GM23248 (cell line): ENCODE measurements at regions not wholly inside any gene's neighbourhood (a gene's known extent, or its start where the extent isn't known, plus 50 kb on each side); places are given as distances from the start of the nearest gene placed in this dataset.

Experiments used
- DNase-seq: peaks from one replicate; pipeline ENCODE4 v3.0.0-alpha.2; 2015
- H2AFZ ChIP-seq: fragments of 200-600 bp; sonication (generic); 2 replicates; pipeline ENCODE4 v1.6.1; 2016; ENCODE audit warnings: antibody characterized with exemption
- H3F3A ChIP-seq: fragments of 200-600 bp; sonication (generic); 2 replicates; pipeline ENCODE4 v1.6.1; 2016; ENCODE audit warnings: mild to moderate bottlenecking, antibody characterized with exemption, mixed run types; ENCODE audit not compliant: insufficient read depth
- H3K27ac ChIP-seq: fragments of 200-600 bp; sonication (generic); 2 replicates; pipeline ENCODE4 v1.5.1; 2016; ENCODE audit warnings: mild to moderate bottlenecking
- H3K27me3 ChIP-seq: fragments of 200-600 bp; sonication (generic); replicated peaks from 2 replicates; pipeline ENCODE4 v1.6.1; 2016; ENCODE audit warnings: mild to moderate bottlenecking; ENCODE audit not compliant: insufficient read depth
- H3K36me3 ChIP-seq: fragments of 200-600 bp; sonication (generic); 2 replicates; pipeline ENCODE4 v1.6.1; 2016; ENCODE audit warnings: low read depth, mild to moderate bottlenecking
- H3K4me1 ChIP-seq: fragments of 200-600 bp; sonication (generic); 2 replicates; pipeline ENCODE4 v1.6.1; 2016; ENCODE audit warnings: mild to moderate bottlenecking; ENCODE audit not compliant: insufficient read depth
- H3K4me2 ChIP-seq: fragments of 200-600 bp; sonication (generic); one replicate; pipeline ENCODE4 v1.6.1; 2016; ENCODE audit warnings: mild to moderate bottlenecking; ENCODE audit not compliant: unreplicated experiment
- H3K4me3 ChIP-seq: fragments of 200-600 bp; sonication (generic); 2 replicates; pipeline ENCODE4 v1.5.1; 2016; ENCODE audit warnings: mild to moderate bottlenecking
- H3K79me2 ChIP-seq: fragments of 200-600 bp; sonication (generic); 2 replicates; pipeline ENCODE4 v1.6.1; 2016; ENCODE audit warnings: mild to moderate bottlenecking; ENCODE audit not compliant: insufficient read depth
- H3K9ac ChIP-seq: fragments of 200-600 bp; sonication (generic); 2 replicates; pipeline ENCODE4 v1.6.1; 2016; ENCODE audit warnings: mild to moderate bottlenecking
- H3K9me2 ChIP-seq: fragments of 200-600 bp; sonication (generic); 2 replicates; pipeline ENCODE4 v1.6.1; 2016; ENCODE audit warnings: mixed run types, mild to moderate bottlenecking, moderate library complexity; ENCODE audit not compliant: insufficient read depth
- H3K9me3 ChIP-seq: fragments of 200-600 bp; sonication (generic); one replicate; pipeline ENCODE4 v1.6.1; 2017; ENCODE audit warnings: low read depth
- H4K20me1 ChIP-seq: fragments of 200-600 bp; sonication (generic); 2 replicates; pipeline ENCODE4 v1.6.0; 2016; ENCODE audit not compliant: insufficient read depth
- EZH2 ChIP-seq: fragments of 200-600 bp; sonication (generic); IDR thresholded peaks from 2 replicates; pipeline ENCODE4 v1.6.1; 2018; ENCODE audit warnings: antibody characterized with exemption, mild to moderate bottlenecking; ENCODE audit not compliant: insufficient read depth, poor library complexity, severe bottlenecking
- EZH2phosphoT487 ChIP-seq: fragments of 200-600 bp; sonication (generic); IDR thresholded peaks from 2 replicates; pipeline ENCODE4 v1.6.1; 2018; ENCODE audit warnings: antibody characterized with exemption, moderate library complexity, mild to moderate bottlenecking, low read depth; ENCODE audit not compliant: insufficient read depth
- WGBS, 2 experiments: methylation state at CpG; one replicate each; pipeline ENCODE4 v1.1.6; 2015 to 2017; ENCODE audit warnings: low lambda C conversion rate in 2 of 2, low coverage in 1 of 2; ENCODE audit errors: missing lambda C conversion rate in 2 of 2; 5-methylcytosine and 5-hydroxymethylcytosine counted together
- in situ Hi-C: fragments of 300-500 bp; cut with MboI; formaldehyde crosslinking; loops from 2 replicates; pipeline ENCODE4 v1.15.0; 2020

DNA sequence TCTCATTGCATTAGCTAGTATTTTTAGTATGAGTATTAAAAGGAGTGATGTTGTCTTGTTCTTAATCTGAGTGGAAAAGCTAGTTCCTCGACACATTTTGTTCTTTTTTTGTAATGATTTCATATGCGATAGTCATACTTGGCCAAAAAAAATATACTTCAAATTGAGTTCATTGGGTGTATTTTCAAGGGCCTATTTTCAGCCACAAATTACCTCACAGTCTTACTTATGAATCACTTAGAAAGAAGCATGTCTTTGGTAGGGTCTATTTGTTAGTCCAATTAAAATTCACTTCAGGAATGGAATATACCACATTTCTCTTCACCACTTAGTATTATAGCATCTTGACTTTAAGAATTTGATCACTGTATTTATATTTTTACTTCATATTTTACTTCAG is 337.2 kb downstream of the CDH11 start:
- 36 to 39% methylated on average over 2 of the region's 2 CpGs for WGBS, 2 experiments
- Histone ChIP-seq H2AFZ (no peak overlapping the region), H3K4me3 (no peak overlapping the region), H3K9me2 (no peaks in the 10 kb centered on the region), H3F3A (no peaks in the 10 kb centered on the region), H3K9me3 (no peaks in the 10 kb centered on the region), H4K20me1 (no peaks in the 10 kb centered on the region), H3K36me3 (no peaks in the 10 kb centered on the region), H3K4me1 (no peaks in the 10 kb centered on the region), H3K27ac (no peak overlapping the region), H3K4me2 (no peak overlapping the region), H3K9ac (no peak overlapping the region), H3K79me2 (no peaks in the 10 kb centered on the region), H3K27me3 (no peaks in the 10 kb centered on the region)
- TF ChIP-seq EZH2 (no peak), EZH2phosphoT487 (no peak)
- DNase-seq = no peak
- in situ Hi-C loops = no loop called here

DNA sequence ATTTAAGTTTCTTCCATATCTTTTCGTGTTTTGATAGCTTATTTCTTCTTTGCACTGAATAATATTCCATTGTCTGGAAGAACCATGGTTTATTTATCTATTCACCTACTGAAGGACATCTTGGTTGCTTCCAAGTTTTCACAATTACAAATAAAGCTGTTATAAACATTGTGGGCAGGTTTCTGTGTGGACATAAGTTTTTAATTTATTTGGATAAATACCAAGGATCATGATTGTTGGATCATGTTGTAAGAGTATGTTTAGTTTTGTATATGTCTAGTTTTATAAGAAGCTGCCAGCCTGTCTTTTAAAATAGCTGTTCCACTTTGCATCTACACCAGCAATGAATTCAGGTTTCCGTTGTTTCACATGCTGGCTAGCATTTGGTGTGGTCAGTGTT is 339.4 kb downstream of the CDH11 start:
- Histone ChIP-seq H3K4me2 (no peak overlapping the region), H3K9me2 (no peaks in the 10 kb centered on the region), H3K9ac (no peak overlapping the region), H4K20me1 (no peaks in the 10 kb centered on the region), H3K4me1 (no peaks in the 10 kb centered on the region), H3K9me3 (no peaks in the 10 kb centered on the region), H3K27me3 (no peaks in the 10 kb centered on the region), H3F3A (no peaks in the 10 kb centered on the region), H3K27ac (no peak overlapping the region), H2AFZ (no peak overlapping the region), H3K36me3 (no peaks in the 10 kb centered on the region), H3K79me2 (no peaks in the 10 kb centered on the region), H3K4me3 (no peak overlapping the region)
- in situ Hi-C loops = no loop called here
- no peak for DNase-seq
- TF ChIP-seq EZH2phosphoT487 = no peak
- TF ChIP-seq EZH2 = no peak
- 76 to 79% methylated on average over 2 of the region's 2 CpGs for WGBS, 2 experiments

DNA sequence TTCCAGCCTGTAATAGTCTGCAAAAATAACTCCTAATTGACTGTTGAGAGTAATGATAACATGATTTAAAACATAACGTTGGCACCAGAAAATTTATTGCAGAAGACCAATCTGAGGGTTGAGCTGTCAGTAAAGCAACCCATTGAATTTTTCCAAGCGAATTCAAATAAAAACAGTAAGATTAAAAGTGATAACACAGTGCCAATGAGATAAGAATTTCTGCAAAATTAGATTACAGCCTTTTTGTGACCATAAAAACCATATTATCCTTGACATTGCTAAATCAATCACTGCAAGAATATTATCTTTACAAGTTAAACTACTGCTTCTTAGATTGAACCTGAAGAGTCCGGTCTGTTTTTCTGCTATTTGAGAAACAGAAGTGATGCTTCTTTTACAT is 341.4 kb downstream of the CDH11 start:
- Histone ChIP-seq H3K9me2 (no peaks in the 10 kb centered on the region), H3K9ac (no peak overlapping the region), H3K4me1 (no peaks in the 10 kb centered on the region), H3K9me3 (no peaks in the 10 kb centered on the region), H3K27ac (no peak overlapping the region), H4K20me1 (no peaks in the 10 kb centered on the region), H3K4me2 (no peak overlapping the region), H3K4me3 (no peak overlapping the region), H2AFZ (no peak overlapping the region), H3K36me3 (no peaks in the 10 kb centered on the region), H3K27me3 (no peaks in the 10 kb centered on the region), H3F3A (no peaks in the 10 kb centered on the region), H3K79me2 (no peaks in the 10 kb centered on the region)
- TF ChIP-seq EZH2 (no peak), EZH2phosphoT487 (no peak)
- 42 to 53% methylated on average over 3 of the region's 3 CpGs for WGBS, 2 experiments
- DNase-seq = no peak
- in situ Hi-C loops = no loop called here

DNA sequence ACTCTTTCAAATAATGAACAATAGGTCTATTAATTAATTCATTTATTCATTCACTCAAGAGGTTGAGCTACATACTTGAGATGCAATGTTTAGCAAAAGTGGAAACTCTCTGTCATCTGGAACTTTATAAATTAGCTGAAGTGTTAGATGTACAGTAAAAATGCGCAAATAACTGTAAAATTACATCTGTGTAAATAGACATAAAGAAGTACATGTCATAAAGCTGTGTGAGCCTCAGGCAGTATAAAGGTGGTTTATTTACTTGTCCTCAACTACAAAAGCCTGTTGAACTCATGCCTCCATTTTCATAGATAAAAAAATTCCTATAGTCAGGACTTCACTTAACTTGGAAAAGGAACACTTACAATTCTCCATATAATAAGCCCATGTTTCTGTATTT is 343.1 kb downstream of the CDH11 start:
- Histone ChIP-seq H3K9ac (no peak overlapping the region), H3K27ac (no peak overlapping the region), H3K4me1 (peaks cover 2% of the 10 kb centered on the region; the same call in 1 of the 2 replicates), H3K4me3 (no peak overlapping the region), H3K36me3 (no peaks in the 10 kb centered on the region), H2AFZ (no peak overlapping the region), H4K20me1 (no peaks in the 10 kb centered on the region), H3K9me2 (no peaks in the 10 kb centered on the region), H3K4me2 (no peak overlapping the region), H3K27me3 (no peaks in the 10 kb centered on the region), H3F3A (no peaks in the 10 kb centered on the region), H3K9me3 (no peaks in the 10 kb centered on the region), H3K79me2 (no peaks in the 10 kb centered on the region)
- DNase-seq = no peak
- in situ Hi-C loops = no loop called here
- TF ChIP-seq EZH2phosphoT487 (no peak), EZH2 (no peak)
- WGBS, 2 experiments = 92 to 94% methylated on average over 1 of the region's 1 CpG

DNA sequence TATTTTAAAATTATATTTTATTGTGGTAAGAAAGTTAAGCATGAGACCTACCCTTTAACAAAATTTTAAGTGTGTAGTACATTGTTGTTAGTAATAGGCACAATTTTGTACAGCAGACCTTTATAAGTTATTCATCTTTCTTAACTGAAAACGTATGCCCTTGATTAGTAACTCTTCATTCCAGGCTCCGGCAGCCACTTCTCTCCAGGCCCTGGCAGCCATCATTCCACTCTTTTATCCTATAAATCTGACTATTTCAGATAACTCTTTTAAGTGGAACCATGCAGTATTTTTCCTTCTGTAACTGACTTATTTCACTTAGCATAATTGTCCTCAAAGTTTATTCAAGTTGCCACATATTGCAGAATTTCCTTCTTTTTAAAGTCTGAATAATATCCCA is 348.2 kb downstream of the CDH11 start:
- Histone ChIP-seq H3K9me3 (no peaks in the 10 kb centered on the region), H3K27ac (no peak overlapping the region), H3K4me2 (no peak overlapping the region), H2AFZ (no peak overlapping the region; the same call in 1 of the 2 replicates), H3K9me2 (no peaks in the 10 kb centered on the region), H3K36me3 (no peaks in the 10 kb centered on the region), H3K27me3 (no peaks in the 10 kb centered on the region), H3K9ac (no peak overlapping the region), H3K79me2 (no peaks in the 10 kb centered on the region), H4K20me1 (no peaks in the 10 kb centered on the region), H3F3A (no peaks in the 10 kb centered on the region), H3K4me3 (no peak overlapping the region), H3K4me1 (peaks cover 11% of the 10 kb centered on the region; the same call in 1 of the 2 replicates)
- in situ Hi-C loops = no loop called here
- TF ChIP-seq EZH2phosphoT487 (no peak), EZH2 (no peak)
- DNase-seq = peak; percentile 13
- 29 to 39% methylated on average over 2 of the region's 2 CpGs for WGBS, 2 experiments
